Panc1 (cell line): ENCODE measurements at regions not wholly inside any gene's neighbourhood (a gene's known extent, or its start where the extent isn't known, plus 50 kb on each side); places are given as distances from the start of the nearest gene placed in this dataset.

Experiments used
- ATAC-seq: fragments of 200-7000 bp; cut with Tn5 transposase; 2 replicates; pipeline ENCODE4 v1.9.1; 2020; ENCODE audit warnings: mild to moderate bottlenecking, moderate library complexity
- BruUV-seq: library from RNA; stranded (reverse); fragments of 400-500 nt; replicated peaks from 2 replicates; lab custom pipeline; 2021; lab: Mats Ljungman, UMichigan
- CTCF ChIA-PET: fragments of 300-600 bp; sonication (Branson Sonifier 250); formaldehyde crosslinking; loops from one replicate; lab custom pipeline; 2022; ENCODE audit warnings: antibody characterized with exemption; lab: Charles Lee
- POLR2A ChIA-PET: fragments of 300-600 bp; sonication (Branson Sonifier 250); formaldehyde crosslinking; loops from one replicate; lab custom pipeline; 2022; ENCODE audit warnings: antibody characterized with exemption; lab: Charles Lee
- DNase-seq: peaks from one replicate; pipeline ENCODE4 v3.0.0-alpha.2; 2010; ENCODE audit warnings: low read depth, low spot score
- H3K27ac ChIP-seq: 2 replicates; pipeline ENCODE4 v1.5.1; 2011; ENCODE audit warnings: mild to moderate bottlenecking, low read length, inconsistent platforms
- H3K27me3 ChIP-seq: fragments of 200-500 bp; sonication (Bioruptor generic); 2 replicates; pipeline ENCODE4 v1.6.0; 2014; ENCODE audit warnings: low read length, inconsistent platforms; ENCODE audit not compliant: control insufficient read depth, insufficient read depth
- H3K36me3 ChIP-seq: fragments of 200-500 bp; sonication (Bioruptor generic); 2 replicates; pipeline ENCODE4 v1.5.1; 2014; ENCODE audit warnings: inconsistent platforms, mild to moderate bottlenecking, low read length, moderate library complexity; ENCODE audit not compliant: control insufficient read depth, insufficient read depth
- H3K4me1 ChIP-seq: 2 replicates; pipeline ENCODE4 v1.5.1; 2011; ENCODE audit warnings: inconsistent platforms, mild to moderate bottlenecking, low read length, moderate library complexity; ENCODE audit not compliant: control insufficient read depth, insufficient read depth
- H3K4me3 ChIP-seq, 2 experiments: 2 replicates each; pipeline ENCODE4 v1.5.1; 2011 to 2012; ENCODE audit warnings: low read depth in 2 of 2, low read length in 2 of 2, mild to moderate bottlenecking in 2 of 2, inconsistent platforms in 1 of 2, moderate library complexity in 1 of 2
- H3K9me3 ChIP-seq: fragments of 200-500 bp; sonication (Bioruptor generic); 2 replicates; pipeline ENCODE4 v1.5.1; 2014; ENCODE audit warnings: low read depth, mild to moderate bottlenecking, inconsistent platforms, low read length, moderate library complexity; ENCODE audit not compliant: control insufficient read depth, insufficient read depth
- CTCF ChIP-seq: fragments of 450-650 bp; IDR thresholded peaks from 2 replicates; pipeline ENCODE4 v1.5.1; 2017; ENCODE audit warnings: mild to moderate bottlenecking
- POLR2AphosphoS5 ChIP-seq: IDR thresholded peaks from 2 replicates; pipeline ENCODE4 v1.6.1; 2012; ENCODE audit warnings: mild to moderate bottlenecking, low read depth, low read length, moderate library complexity
- REST ChIP-seq, 2 experiments: IDR thresholded peaks; 2 replicates each; pipeline ENCODE4 v1.6.1; 2011 to 2012; ENCODE audit warnings: low read depth in 2 of 2, control low read depth in 1 of 2, low read length in 1 of 2, mild to moderate bottlenecking in 1 of 2, moderate library complexity in 1 of 2; ENCODE audit not compliant: insufficient read depth in 1 of 2
- SIN3A ChIP-seq: IDR thresholded peaks from 2 replicates; pipeline ENCODE4 v1.6.1; 2012; ENCODE audit warnings: low read depth, mild to moderate bottlenecking, low read length, moderate library complexity, borderline replicate concordance; ENCODE audit not compliant: insufficient read depth
- TCF7L2 ChIP-seq: IDR thresholded peaks from 2 replicates; pipeline ENCODE4 v1.6.1; 2011; ENCODE audit warnings: mild to moderate bottlenecking, low read depth, low read length, inconsistent platforms
- in situ Hi-C: cut with HindIII; loops from 2 replicates; pipeline ENCODE4 v1.10.0; 2016; ENCODE audit warnings: low sequenced_read_pairs, low pct_unique_long_range_greater_than_20kb
- intact Hi-C: fragments of 100-400 bp; cut with micrococcal nuclease; formaldehyde crosslinking; loops from one replicate; pipeline ENCODE4 v1.10.0; 2022; ENCODE audit not compliant: unreplicated experiment

- H3K27me3 ChIP-seq: no peaks in the 10 kb centered on the region
- intact Hi-C loops (no loop called here), in situ Hi-C loops (no loop called here)
- BruUV-seq: no TSS peak
- no peaks in the 10 kb centered on the region for H3K36me3 ChIP-seq
- H3K4me3 ChIP-seq: no peak overlapping the region
- TF ChIP-seq CTCF (no peak), SIN3A (no peak), POLR2AphosphoS5 (no peak), TCF7L2 (no peak)
- POLR2A ChIA-PET: no interaction called here
- CTCF ChIA-PET: no interaction called here
- DNase-seq (no peak), ATAC-seq (no peak)
- H3K4me1 ChIP-seq: no peaks in the 10 kb centered on the region
- no peak overlapping the region for H3K27ac ChIP-seq
- no peaks in the 10 kb centered on the region for H3K9me3 ChIP-seq
Observed at GRCh38 chr3:135558906-135559305, 406.6 kb upstream of the PPP2R3A start.

GRCh38 chr3:135559802-135560201 lies 405.7 kb upstream of the PPP2R3A start:
- in situ Hi-C loops: no loop called here
- Histone ChIP-seq H3K4me3 (no peak overlapping the region), H3K36me3 (no peaks in the 10 kb centered on the region), H3K4me1 (no peaks in the 10 kb centered on the region), H3K9me3 (no peaks in the 10 kb centered on the region), H3K27me3 (no peaks in the 10 kb centered on the region), H3K27ac (no peak overlapping the region)
- POLR2A ChIA-PET: no interaction called here
- ATAC-seq (no peak), DNase-seq (no peak)
- intact Hi-C loops: no loop called here
- TF ChIP-seq POLR2AphosphoS5 (no peak), CTCF (no peak), TCF7L2 (no peak), REST (IDR thresholded peaks at IDR 0.05; ENCODE audit: insufficient read depth in 1 of 2, low read depth in 2 of 2, low read length in 1 of 2) (no peak), SIN3A (no peak)
- no TSS peak for BruUV-seq
- CTCF ChIA-PET: no interaction called here

- ChIA-PET POLR2A (no interaction called here), CTCF (no interaction called here)
- Histone ChIP-seq H3K4me3 (no peak overlapping the region), H3K4me1 (no peaks in the 10 kb centered on the region), H3K9me3 (no peaks in the 10 kb centered on the region), H3K36me3 (no peaks in the 10 kb centered on the region), H3K27me3 (no peaks in the 10 kb centered on the region), H3K27ac (no peak overlapping the region)
- BruUV-seq: no TSS peak
- DNase-seq (no peak), ATAC-seq (no peak)
- intact Hi-C loops (no loop called here), in situ Hi-C loops (no loop called here)
- no peak for TF ChIP-seq REST (IDR thresholded peaks at IDR 0.05; ENCODE audit: insufficient read depth in 1 of 2, low read depth in 2 of 2, low read length in 1 of 2)
- no peak for TF ChIP-seq TCF7L2
- TF ChIP-seq SIN3A: no peak
- TF ChIP-seq POLR2AphosphoS5: no peak
- no peak for TF ChIP-seq CTCF
Observed at GRCh38 chr3:135560847-135561246, 404.7 kb upstream of the PPP2R3A start.
